Gastroesophageal sphincter (tissue), 3 donors: ENCODE measurements at regions not wholly inside any gene's neighbourhood (a gene's known extent, or its start where the extent isn't known, plus 50 kb on each side); places are given as distances from the start of the nearest gene placed in this dataset.

Source experiments
- EP300 ChIP-seq: sonication (generic); formaldehyde crosslinking; IDR thresholded peaks from one replicate; pipeline ENCODE4 v1.6.1; 2017; ENCODE audit warnings: antibody characterized with exemption, mild to moderate bottlenecking
- POLR2A ChIP-seq, 2 donors: fragments of 450-650 bp; IDR thresholded peaks; one replicate each; pipeline ENCODE4 v1.6.1; 2017; ENCODE audit warnings: antibody characterized with exemption in 2 of 2, mild to moderate bottlenecking in 2 of 2, moderate library complexity in 1 of 2
- POLR2AphosphoS5 ChIP-seq: sonication (generic); formaldehyde crosslinking; IDR thresholded peaks from one replicate; pipeline ENCODE4 v1.6.1; 2017; ENCODE audit warnings: antibody characterized with exemption
- TF ChIP-seq, protein P1 (sequence below), 4 experiments: fragments of 200-600 bp in 2 of 4; fragments of 450-650 bp in 2 of 4; sonication (generic) in 1 of 4; IDR thresholded peaks; one replicate each; pipeline ENCODE4 v1.5.1; 2017 to 2019; ENCODE audit warnings: antibody characterized with exemption in 4 of 4, mild to moderate bottlenecking in 2 of 4, moderate library complexity in 2 of 4

DNA sequence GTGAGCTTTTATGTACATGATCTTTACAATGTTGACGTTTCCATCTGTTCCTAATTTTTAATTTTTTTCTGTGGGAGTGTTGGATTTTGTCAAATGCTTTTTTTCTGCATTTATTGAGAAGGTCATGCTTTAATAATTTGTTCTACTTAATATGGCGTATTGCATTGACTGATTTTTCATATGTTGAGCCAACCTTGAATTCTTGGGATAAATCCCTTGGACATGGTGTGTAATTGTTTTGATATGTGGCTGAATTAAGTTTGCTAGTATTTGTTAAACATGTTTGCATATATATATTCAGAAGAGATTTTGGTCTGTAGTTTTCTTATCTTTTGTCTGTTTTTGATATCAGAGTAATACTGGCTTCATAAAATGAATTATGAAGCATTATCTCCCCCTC is 256.7 kb downstream of the EDEM1 start:
- TF ChIP-seq, protein P1, sequence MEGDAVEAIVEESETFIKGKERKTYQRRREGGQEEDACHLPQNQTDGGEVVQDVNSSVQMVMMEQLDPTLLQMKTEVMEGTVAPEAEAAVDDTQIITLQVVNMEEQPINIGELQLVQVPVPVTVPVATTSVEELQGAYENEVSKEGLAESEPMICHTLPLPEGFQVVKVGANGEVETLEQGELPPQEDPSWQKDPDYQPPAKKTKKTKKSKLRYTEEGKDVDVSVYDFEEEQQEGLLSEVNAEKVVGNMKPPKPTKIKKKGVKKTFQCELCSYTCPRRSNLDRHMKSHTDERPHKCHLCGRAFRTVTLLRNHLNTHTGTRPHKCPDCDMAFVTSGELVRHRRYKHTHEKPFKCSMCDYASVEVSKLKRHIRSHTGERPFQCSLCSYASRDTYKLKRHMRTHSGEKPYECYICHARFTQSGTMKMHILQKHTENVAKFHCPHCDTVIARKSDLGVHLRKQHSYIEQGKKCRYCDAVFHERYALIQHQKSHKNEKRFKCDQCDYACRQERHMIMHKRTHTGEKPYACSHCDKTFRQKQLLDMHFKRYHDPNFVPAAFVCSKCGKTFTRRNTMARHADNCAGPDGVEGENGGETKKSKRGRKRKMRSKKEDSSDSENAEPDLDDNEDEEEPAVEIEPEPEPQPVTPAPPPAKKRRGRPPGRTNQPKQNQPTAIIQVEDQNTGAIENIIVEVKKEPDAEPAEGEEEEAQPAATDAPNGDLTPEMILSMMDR (IDR thresholded peaks at IDR 0.05): no peak
- TF ChIP-seq POLR2AphosphoS5 (no peak), EP300 (no peak), POLR2A (IDR thresholded peaks at IDR 0.05) (no peak)
